ENCODE measurements at regions not wholly inside any gene's neighbourhood (a gene's known extent, or its start where the extent isn't known, plus 50 kb on each side); places are given as distances from the start of the nearest gene placed in this dataset.

GRCh38 chr18:1805521-1805920 is 765.8 kb downstream of the METTL4 start:
- DNase-seq (ENCODE audit: extremely low spot score): no peak
- POLR2A ChIA-PET: no interaction called here
- TF ChIP-seq ZNF384 (IDR thresholded peaks at IDR 0.05) (no peak), BHLHE40 (IDR thresholded peaks at IDR 0.05; ENCODE audit: borderline replicate concordance) (no peak), ELF4 (IDR thresholded peaks at IDR 0.05) (no peak), NFRKB (IDR thresholded peaks at IDR 0.05) (no peak), HDGF (IDR thresholded peaks at IDR 0.05; ENCODE audit: borderline replicate concordance) (no peak), SP1 (IDR thresholded peaks at IDR 0.05) (no peak), SUZ12 (IDR thresholded peaks at IDR 0.05) (no peak), ARNT (IDR thresholded peaks at IDR 0.05) (no peak), FOXK2 (IDR thresholded peaks at IDR 0.05) (no peak), TARDBP (IDR thresholded peaks at IDR 0.05) (no peak)
- CTCF ChIA-PET: no interaction called here

GRCh38 chr18:1806884-1807615 is 764.3 kb downstream of the METTL4 start:
- no peak for DNase-seq (ENCODE audit: extremely low spot score)
- ChIA-PET POLR2A (no interaction called here), CTCF (no interaction called here)
- no peak for TF ChIP-seq L3MBTL2 (conservative IDR thresholded peaks at IDR 0.05)
- no peak for TF ChIP-seq NFRKB (IDR thresholded peaks at IDR 0.05)
- no peak for TF ChIP-seq SUZ12 (IDR thresholded peaks at IDR 0.05)
- no peak for TF ChIP-seq FOXM1 (IDR thresholded peaks at IDR 0.05; ENCODE audit: borderline replicate concordance)
- no peak for TF ChIP-seq FOXK2 (IDR thresholded peaks at IDR 0.05)
- TF ChIP-seq LEF1 (IDR thresholded peaks at IDR 0.05; ENCODE audit: borderline replicate concordance): no peak
- no peak for TF ChIP-seq CTBP1 (IDR thresholded peaks at IDR 0.05; ENCODE audit: borderline replicate concordance)
- TF ChIP-seq ELF4 (IDR thresholded peaks at IDR 0.05): no peak
- no peak for TF ChIP-seq BHLHE40 (IDR thresholded peaks at IDR 0.05; ENCODE audit: borderline replicate concordance)
- TF ChIP-seq SP1 (IDR thresholded peaks at IDR 0.05): no peak
- no peak for TF ChIP-seq ZNF384 (IDR thresholded peaks at IDR 0.05)
- no peak for TF ChIP-seq TARDBP (IDR thresholded peaks at IDR 0.05)
- no peak for TF ChIP-seq HDGF (IDR thresholded peaks at IDR 0.05; ENCODE audit: borderline replicate concordance)
- TF ChIP-seq ARNT (IDR thresholded peaks at IDR 0.05): no peak

GRCh38 chr18:1811282-1811681 is 760.0 kb downstream of the METTL4 start:
- no peak for DNase-seq (ENCODE audit: extremely low spot score)
- ChIA-PET POLR2A (no interaction called here), CTCF (no interaction called here)
- no peak for TF ChIP-seq BHLHE40 (IDR thresholded peaks at IDR 0.05; ENCODE audit: borderline replicate concordance)
- no peak for TF ChIP-seq PKNOX1 (IDR thresholded peaks at IDR 0.05)
- no peak for TF ChIP-seq ELF4 (IDR thresholded peaks at IDR 0.05)
- no peak for TF ChIP-seq FOXA1 (IDR thresholded peaks at IDR 0.05)
- no peak for TF ChIP-seq SP1 (IDR thresholded peaks at IDR 0.05)
- TF ChIP-seq HDGF (IDR thresholded peaks at IDR 0.05; ENCODE audit: borderline replicate concordance): no peak
- TF ChIP-seq ZNF384 (IDR thresholded peaks at IDR 0.05): no peak
- no peak for TF ChIP-seq FOXK2 (IDR thresholded peaks at IDR 0.05)
- no peak for TF ChIP-seq FOXM1 (IDR thresholded peaks at IDR 0.05; ENCODE audit: borderline replicate concordance)

- TF ChIP-seq PKNOX1 (IDR thresholded peaks at IDR 0.05) (no peak), FOXM1 (IDR thresholded peaks at IDR 0.05; ENCODE audit: borderline replicate concordance) (no peak), ARNT (IDR thresholded peaks at IDR 0.05) (no peak), CTBP1 (IDR thresholded peaks at IDR 0.05; ENCODE audit: borderline replicate concordance) (no peak), ELF4 (IDR thresholded peaks at IDR 0.05) (no peak), NFRKB (IDR thresholded peaks at IDR 0.05) (no peak), BHLHE40 (IDR thresholded peaks at IDR 0.05; ENCODE audit: borderline replicate concordance) (no peak), HDGF (IDR thresholded peaks at IDR 0.05; ENCODE audit: borderline replicate concordance) (no peak), LEF1 (IDR thresholded peaks at IDR 0.05; ENCODE audit: borderline replicate concordance) (no peak), L3MBTL2 (conservative IDR thresholded peaks at IDR 0.05) (no peak)
- DNase-seq (ENCODE audit: extremely low spot score): no peak
- CTCF ChIA-PET: no interaction called here
- POLR2A ChIA-PET: no interaction called here
These were observed 746.0 kb downstream of the METTL4 start for GRCh38 chr18:1825296-1825695.

GRCh38 chr18:1840878-1841277 is 730.4 kb downstream of the METTL4 start:
- DNase-seq (ENCODE audit: extremely low spot score): no peak
- ChIA-PET POLR2A (no interaction called here), CTCF (no interaction called here)
- TF ChIP-seq ELF4 (IDR thresholded peaks at IDR 0.05): no peak
- TF ChIP-seq TARDBP (IDR thresholded peaks at IDR 0.05): no peak
- TF ChIP-seq L3MBTL2 (conservative IDR thresholded peaks at IDR 0.05): no peak
- no peak for TF ChIP-seq BHLHE40 (IDR thresholded peaks at IDR 0.05; ENCODE audit: borderline replicate concordance)
- no peak for TF ChIP-seq HDGF (IDR thresholded peaks at IDR 0.05; ENCODE audit: borderline replicate concordance)
- TF ChIP-seq PKNOX1 (IDR thresholded peaks at IDR 0.05): no peak
- TF ChIP-seq LEF1 (IDR thresholded peaks at IDR 0.05; ENCODE audit: borderline replicate concordance): no peak
- no peak for TF ChIP-seq CTBP1 (IDR thresholded peaks at IDR 0.05; ENCODE audit: borderline replicate concordance)
- no peak for TF ChIP-seq FOXM1 (IDR thresholded peaks at IDR 0.05; ENCODE audit: borderline replicate concordance)
- TF ChIP-seq SP1 (IDR thresholded peaks at IDR 0.05): no peak
- TF ChIP-seq SUZ12 (IDR thresholded peaks at IDR 0.05): no peak
- no peak for TF ChIP-seq FOXA1 (IDR thresholded peaks at IDR 0.05)
- no peak for TF ChIP-seq FOXK2 (IDR thresholded peaks at IDR 0.05)
- no peak for TF ChIP-seq ARNT (IDR thresholded peaks at IDR 0.05)
- TF ChIP-seq ZNF384 (IDR thresholded peaks at IDR 0.05): no peak
- no peak for TF ChIP-seq NFRKB (IDR thresholded peaks at IDR 0.05)

GRCh38 chr18:1846640-1847039 is 724.7 kb downstream of the METTL4 start:
- ChIA-PET CTCF (no interaction called here), POLR2A (no interaction called here)
- TF ChIP-seq HDGF (IDR thresholded peaks at IDR 0.05; ENCODE audit: borderline replicate concordance) (no peak), TARDBP (IDR thresholded peaks at IDR 0.05) (no peak), ARNT (IDR thresholded peaks at IDR 0.05) (no peak)
- DNase-seq (ENCODE audit: extremely low spot score): no peak

Measured in HEK293T (cell line).